ENCODE measurements at regions not wholly inside any gene's neighbourhood (a gene's known extent, or its start where the extent isn't known, plus 50 kb on each side); places are given as distances from the start of the nearest gene placed in this dataset.
"Not testable (repeated sequence)": the region's sequence is repeated elsewhere in the genome, so short reads cannot be mapped to it uniquely, and the experiment has no call there.

DNA sequence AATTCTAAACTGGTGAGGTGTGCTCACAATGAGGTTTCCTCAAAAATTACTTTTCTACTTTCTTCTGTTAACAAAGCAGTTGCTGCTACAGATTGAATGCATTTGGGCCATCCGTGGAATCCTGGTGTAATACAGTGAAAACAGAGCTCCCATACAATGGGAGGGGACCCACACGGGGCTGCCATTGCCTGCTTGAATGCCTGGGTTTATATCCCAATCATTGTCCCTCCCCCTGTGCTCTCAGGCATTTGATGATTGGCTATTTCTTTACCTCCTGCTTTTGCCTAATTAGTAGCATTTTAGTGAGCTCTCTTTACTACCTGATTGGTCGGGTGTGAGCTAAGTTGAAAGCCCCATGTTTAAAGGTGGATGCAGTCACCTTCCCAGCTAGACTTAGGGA, 52.9 kb upstream of the CSF1 start:
- H3K27ac ChIP-seq; ATAC-seq; H3K4me1 ChIP-seq; H3K4me3 ChIP-seq; H3K36me3 ChIP-seq; intact Hi-C loops (cut with DNase I); H3K9me3 ChIP-seq; DNase-seq; H3K27me3 ChIP-seq: not testable (repeated sequence)
- 62% methylated on average over 3 of the region's 3 CpGs for WGBS (ENCODE audit: insufficient coverage, low coverage, low lambda C conversion rate, missing lambda C conversion rate)

DNA sequence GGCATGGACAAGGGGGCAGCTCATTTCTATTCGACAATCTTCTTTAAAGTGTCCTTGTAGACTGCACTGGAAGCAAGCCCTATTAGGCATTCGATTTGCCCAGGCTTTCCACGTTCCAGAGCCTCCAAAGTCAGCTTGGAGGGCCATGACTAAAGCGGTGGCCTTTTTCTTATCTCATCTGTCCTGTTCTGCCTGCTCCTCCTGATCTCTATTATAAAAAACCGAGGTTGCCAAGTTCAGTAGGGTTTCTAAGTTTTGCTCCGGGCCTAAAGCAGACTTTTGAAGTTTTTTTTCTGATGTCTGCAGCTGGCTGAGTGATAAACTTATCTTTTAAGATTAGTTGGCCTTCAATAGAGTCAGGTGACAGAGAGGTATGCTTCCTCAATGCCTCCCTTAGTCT, 54.7 kb upstream of the CSF1 start:
- H3K9me3 ChIP-seq; DNase-seq; H3K27me3 ChIP-seq; intact Hi-C loops (cut with DNase I); H3K4me3 ChIP-seq; H3K36me3 ChIP-seq; H3K4me1 ChIP-seq; H3K27ac ChIP-seq; ATAC-seq: not testable (repeated sequence)
- 51% methylated on average over 4 of the region's 6 CpGs for WGBS (ENCODE audit: insufficient coverage, low coverage, low lambda C conversion rate, missing lambda C conversion rate)

DNA sequence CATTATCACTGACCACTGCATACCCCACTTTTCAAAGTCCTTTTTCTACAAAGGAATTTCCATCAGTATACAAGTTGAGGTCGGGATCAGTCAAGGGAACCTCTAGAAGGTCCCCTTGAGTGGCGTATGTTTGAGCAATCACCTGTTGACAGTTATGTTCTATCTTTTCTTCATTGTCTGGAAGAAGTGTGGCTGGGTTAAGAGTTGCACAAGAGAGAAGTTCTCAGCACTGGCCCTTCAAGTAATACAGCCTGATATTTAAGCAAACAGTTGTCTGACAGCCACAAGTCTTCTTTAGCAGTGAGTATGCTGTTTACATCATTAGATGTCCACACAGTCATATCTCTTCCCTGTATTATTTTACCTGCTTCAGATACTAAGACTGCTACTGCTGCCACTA, 56.7 kb upstream of the CSF1 start:
- intact Hi-C loops (cut with DNase I); ATAC-seq; H3K27ac ChIP-seq; H3K4me1 ChIP-seq; H3K4me3 ChIP-seq; DNase-seq; H3K9me3 ChIP-seq; H3K36me3 ChIP-seq; H3K27me3 ChIP-seq: not testable (repeated sequence)
- 44% methylated on average over 1 of the region's 2 CpGs for WGBS (ENCODE audit: insufficient coverage, low coverage, low lambda C conversion rate, missing lambda C conversion rate)

DNA sequence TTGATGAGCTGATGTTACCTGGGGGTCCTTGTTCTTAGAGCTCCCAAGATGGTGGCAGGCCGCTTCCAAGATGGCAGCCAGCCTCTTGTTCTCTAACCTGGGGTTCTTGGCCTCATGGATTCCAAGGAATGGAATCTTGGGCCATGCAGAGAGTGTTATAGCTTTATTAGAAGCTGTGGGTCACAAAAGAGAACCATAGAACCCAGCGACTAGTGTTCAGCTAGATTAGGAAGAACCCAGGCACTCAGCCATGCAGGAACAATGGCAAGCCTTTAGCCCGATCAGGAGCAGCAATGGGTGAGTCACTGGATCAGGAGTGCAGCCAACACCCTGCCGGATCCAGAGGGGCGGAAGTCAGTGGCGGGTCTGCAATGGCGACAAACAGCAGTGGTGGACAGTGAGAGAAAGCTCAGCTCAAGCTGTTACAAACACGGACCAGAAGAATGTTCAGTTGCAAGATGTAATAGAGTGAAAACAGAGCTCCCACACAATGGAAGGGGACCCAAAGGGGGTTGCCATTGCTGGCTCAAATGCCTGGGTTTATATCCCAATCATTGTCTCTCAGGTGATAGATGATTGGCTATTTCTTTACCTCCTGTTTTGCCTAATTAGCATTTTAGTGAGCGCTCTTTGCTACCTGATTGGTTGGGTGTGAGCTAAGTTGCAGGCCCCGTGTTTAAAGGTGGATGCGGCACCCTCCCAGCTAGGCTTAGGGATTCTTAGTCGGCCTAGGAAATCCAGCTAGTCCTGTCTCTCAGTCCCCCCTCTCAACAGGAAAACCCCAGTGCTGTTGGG, 58.2 kb upstream of the CSF1 start:
- DNase-seq (peak in 1 of 3 donors; percentile 25), ATAC-seq (peak in 1 of 4 donors; percentile 70)
- 65% methylated on average over 8 of the region's 12 CpGs for WGBS (ENCODE audit: insufficient coverage, low coverage, low lambda C conversion rate, missing lambda C conversion rate)
- H3K27ac ChIP-seq; H3K27me3 ChIP-seq; intact Hi-C loops (cut with DNase I); H3K4me3 ChIP-seq; H3K9me3 ChIP-seq; H3K36me3 ChIP-seq; H3K4me1 ChIP-seq: not testable (repeated sequence)

DNA sequence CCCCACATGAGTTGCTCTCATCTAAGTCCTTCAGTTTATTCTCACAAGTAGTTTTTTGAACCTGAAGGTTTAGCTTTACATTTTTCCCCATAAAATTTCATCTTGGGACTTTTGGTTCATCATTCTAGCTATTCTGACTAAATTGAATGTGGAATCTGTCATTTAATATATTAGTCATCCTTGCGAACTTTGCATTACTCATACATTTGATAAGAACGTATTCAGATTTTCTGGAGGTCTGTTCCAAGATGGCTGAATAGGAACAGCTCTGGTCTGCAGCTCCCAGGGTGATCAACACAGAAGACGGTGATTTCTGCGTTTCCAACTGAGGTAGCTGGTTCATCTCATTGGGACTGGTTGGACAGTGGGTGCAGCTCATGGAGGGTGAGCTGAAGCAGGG, 59.8 kb upstream of the CSF1 start:
- Histone ChIP-seq H3K9me3 (no peaks in the 10 kb centered on the region), H3K27me3 (no peaks in the 10 kb centered on the region), H3K36me3 (no peaks in the 10 kb centered on the region), H3K4me3 (no peak overlapping the region), H3K27ac (no peak overlapping the region), H3K4me1 (no peaks in the 10 kb centered on the region)
- DNase-seq: no peak
- intact Hi-C loops (cut with DNase I): no loop called here
- ATAC-seq: no peak
- WGBS (ENCODE audit: insufficient coverage, low coverage, low lambda C conversion rate, missing lambda C conversion rate): 81% methylated on average over 4 of the region's 4 CpGs
- TF ChIP-seq, protein P1, sequence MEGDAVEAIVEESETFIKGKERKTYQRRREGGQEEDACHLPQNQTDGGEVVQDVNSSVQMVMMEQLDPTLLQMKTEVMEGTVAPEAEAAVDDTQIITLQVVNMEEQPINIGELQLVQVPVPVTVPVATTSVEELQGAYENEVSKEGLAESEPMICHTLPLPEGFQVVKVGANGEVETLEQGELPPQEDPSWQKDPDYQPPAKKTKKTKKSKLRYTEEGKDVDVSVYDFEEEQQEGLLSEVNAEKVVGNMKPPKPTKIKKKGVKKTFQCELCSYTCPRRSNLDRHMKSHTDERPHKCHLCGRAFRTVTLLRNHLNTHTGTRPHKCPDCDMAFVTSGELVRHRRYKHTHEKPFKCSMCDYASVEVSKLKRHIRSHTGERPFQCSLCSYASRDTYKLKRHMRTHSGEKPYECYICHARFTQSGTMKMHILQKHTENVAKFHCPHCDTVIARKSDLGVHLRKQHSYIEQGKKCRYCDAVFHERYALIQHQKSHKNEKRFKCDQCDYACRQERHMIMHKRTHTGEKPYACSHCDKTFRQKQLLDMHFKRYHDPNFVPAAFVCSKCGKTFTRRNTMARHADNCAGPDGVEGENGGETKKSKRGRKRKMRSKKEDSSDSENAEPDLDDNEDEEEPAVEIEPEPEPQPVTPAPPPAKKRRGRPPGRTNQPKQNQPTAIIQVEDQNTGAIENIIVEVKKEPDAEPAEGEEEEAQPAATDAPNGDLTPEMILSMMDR (IDR thresholded peaks at IDR 0.05): no peak
- no peak for TF ChIP-seq POLR2A (IDR thresholded peaks at IDR 0.05)

DNA sequence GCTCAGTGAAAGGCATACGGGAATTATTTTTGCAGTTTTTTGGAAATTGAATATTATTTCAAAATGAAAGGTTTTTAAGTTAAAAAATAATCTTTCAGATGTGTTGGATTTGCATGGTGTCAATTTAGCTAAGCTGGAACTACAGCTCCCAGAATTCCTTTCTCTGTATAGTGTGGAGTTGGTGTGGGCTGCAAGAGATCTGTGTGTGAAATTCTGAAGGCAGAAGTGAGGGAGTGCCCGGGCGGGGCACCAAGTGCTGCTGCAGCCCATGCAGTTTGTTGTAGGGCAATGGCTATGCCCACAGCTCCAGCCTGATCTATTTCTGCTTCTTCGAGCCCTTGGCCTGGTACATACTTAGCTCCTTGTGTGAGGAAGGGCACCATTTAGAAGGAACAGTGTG, 60.5 kb upstream of the CSF1 start:
- ATAC-seq (no peak), DNase-seq (no peak)
- H3K9me3 ChIP-seq: no peaks in the 10 kb centered on the region
- H3K4me3 ChIP-seq: no peak overlapping the region
- no peak for TF ChIP-seq POLR2A (IDR thresholded peaks at IDR 0.05)
- TF ChIP-seq, protein P1 (IDR thresholded peaks at IDR 0.05): no peak
- no peaks in the 10 kb centered on the region for H3K36me3 ChIP-seq
- intact Hi-C loops (cut with DNase I): no loop called here
- 93% methylated on average over 1 of the region's 4 CpGs for WGBS (ENCODE audit: insufficient coverage, low coverage, low lambda C conversion rate, missing lambda C conversion rate)
- no peak overlapping the region for H3K27ac ChIP-seq
- no peaks in the 10 kb centered on the region for H3K4me1 ChIP-seq
- no peaks in the 10 kb centered on the region for H3K27me3 ChIP-seq

All from right lobe of liver (tissue), 6 donors.